WI38 (cell line): ENCODE measurements at regions not wholly inside any gene's neighbourhood (a gene's known extent, or its start where the extent isn't known, plus 50 kb on each side); places are given as distances from the start of the nearest gene placed in this dataset.
A peak's percentile ranks its signal among the peaks of the same experiment; 100 is the strongest.

ENCODE experiments used
- H3K4me3 ChIP-seq: 2 replicates; pipeline ENCODE4 v1.5.1; 2011; ENCODE audit warnings: low read depth, mild to moderate bottlenecking, control low read depth, low read length
- CTCF ChIP-seq: IDR thresholded peaks from 2 replicates; pipeline ENCODE4 v1.5.1; 2012; ENCODE audit warnings: low read depth, mild to moderate bottlenecking, control low read depth, low read length

- peak overlapping the region; percentile 35 for H3K4me3 ChIP-seq
Observed at GRCh38 chr4:89469930-89470375, 162.4 kb upstream of the GPRIN3 start.

GRCh38 chr4:89469516-89469915 is 161.9 kb upstream of the GPRIN3 start:
- no peak for TF ChIP-seq CTCF
- H3K4me3 ChIP-seq = peak overlapping the region; percentile 35

More at GRCh38 chr4:89469930-89470375, 162.4 kb upstream of the GPRIN3 start:
- no peak for TF ChIP-seq CTCF

GRCh38 chr4:89468602-89469001 is 161.0 kb upstream of the GPRIN3 start:
- H3K4me3 ChIP-seq = no peak overlapping the region
- TF ChIP-seq CTCF = no peak

- no peak for TF ChIP-seq CTCF
Observed at GRCh38 chr4:89463341-89463740, 155.7 kb upstream of the GPRIN3 start.

GRCh38 chr4:89447543-89447942 is 139.9 kb upstream of the GPRIN3 start:
- TF ChIP-seq CTCF = no peak
- H3K4me3 ChIP-seq = no peak overlapping the region

More at GRCh38 chr4:89463341-89463740, 155.7 kb upstream of the GPRIN3 start:
- no peak overlapping the region for H3K4me3 ChIP-seq

- no peak for TF ChIP-seq CTCF
- H3K4me3 ChIP-seq = no peak overlapping the region
Observed at GRCh38 chr4:89446193-89446592, 138.6 kb upstream of the GPRIN3 start.

- TF ChIP-seq CTCF = no peak
Observed at GRCh38 chr4:89439533-89439932, 131.9 kb upstream of the GPRIN3 start.

More at GRCh38 chr4:89439533-89439932, 131.9 kb upstream of the GPRIN3 start:
- no peak overlapping the region for H3K4me3 ChIP-seq
